Suprapubic skin (tissue), 4 donors: ENCODE measurements at regions not wholly inside any gene's neighbourhood (a gene's known extent, or its start where the extent isn't known, plus 50 kb on each side); places are given as distances from the start of the nearest gene placed in this dataset.

Experiments used
- DNase-seq, 2 donors: peaks; one replicate each; pipeline ENCODE4 v3.0.0-alpha.2; 2019; ENCODE audit warnings: low spot score in 2 of 2
- H3K27ac ChIP-seq: fragments of 200-600 bp; sonication (generic); one replicate; pipeline ENCODE4 v1.5.1; 2019
- H3K27me3 ChIP-seq: fragments of 200-600 bp; sonication (generic); one replicate; pipeline ENCODE4 v1.5.1; 2019
- H3K36me3 ChIP-seq: fragments of 200-600 bp; sonication (generic); one replicate; pipeline ENCODE4 v1.5.1; 2019
- H3K4me1 ChIP-seq: fragments of 200-600 bp; sonication (generic); one replicate; pipeline ENCODE4 v1.5.1; 2019
- H3K4me3 ChIP-seq: fragments of 200-600 bp; sonication (generic); one replicate; pipeline ENCODE4 v1.5.1; 2019; ENCODE audit warnings: mild to moderate bottlenecking
- H3K9me3 ChIP-seq: fragments of 200-600 bp; sonication (generic); one replicate; pipeline ENCODE4 v1.5.1; 2019
- CTCF ChIP-seq, 2 donors: fragments of 200-600 bp in 1 of 2; fragments of 450-650 bp in 1 of 2; sonication (generic) in 1 of 2; IDR thresholded peaks; one replicate each; pipeline ENCODE4 v1.5.1; 2016 to 2019; ENCODE audit warnings: antibody characterized with exemption in 2 of 2, mild to moderate bottlenecking in 1 of 2, moderate library complexity in 1 of 2
- EP300 ChIP-seq: sonication (generic); formaldehyde crosslinking; IDR thresholded peaks from one replicate; pipeline ENCODE4 v1.6.1; 2017; ENCODE audit warnings: antibody characterized with exemption
- POLR2A ChIP-seq, 2 donors: fragments of 450-650 bp; IDR thresholded peaks; one replicate each; pipeline ENCODE4 v1.6.1; 2017; ENCODE audit warnings: antibody characterized with exemption in 2 of 2, mild to moderate bottlenecking in 2 of 2, moderate library complexity in 2 of 2
- POLR2AphosphoS5 ChIP-seq, 3 donors: sonication (generic); formaldehyde crosslinking; IDR thresholded peaks; one replicate each; pipeline ENCODE4 v1.6.1; 2017; ENCODE audit warnings: antibody characterized with exemption in 3 of 3
- WGBS: methylation state at CpG from one replicate; pipeline ENCODE4 v1.1.5; 2018; 5-methylcytosine and 5-hydroxymethylcytosine counted together

- H3K4me3 ChIP-seq, result no peak overlapping the region
- H3K4me1 ChIP-seq, result no peaks in the 10 kb centered on the region
- DNase-seq, result no peak
- TF ChIP-seq POLR2AphosphoS5 (IDR thresholded peaks at IDR 0.05) (no peak), CTCF (IDR thresholded peaks at IDR 0.05) (no peak), POLR2A (IDR thresholded peaks at IDR 0.05) (no peak), EP300 (no peak)
- H3K36me3 ChIP-seq, result no peaks in the 10 kb centered on the region
- H3K27ac ChIP-seq, result no peak overlapping the region
- no peaks in the 10 kb centered on the region for H3K27me3 ChIP-seq
- no peaks in the 10 kb centered on the region for H3K9me3 ChIP-seq
- WGBS, result 88% methylated on average over 6 of the region's 6 CpGs
Measured at GRCh38 chr2:236704887-236705286, 135.3 kb downstream of the ACKR3 start.

- no peaks in the 10 kb centered on the region for H3K9me3 ChIP-seq
- TF ChIP-seq CTCF (IDR thresholded peaks at IDR 0.05), result no peak
- no peak for TF ChIP-seq EP300
- TF ChIP-seq POLR2AphosphoS5 (IDR thresholded peaks at IDR 0.05), result no peak
- no peak for TF ChIP-seq POLR2A (IDR thresholded peaks at IDR 0.05)
- no peak overlapping the region for H3K4me3 ChIP-seq
- H3K36me3 ChIP-seq, result no peaks in the 10 kb centered on the region
- H3K27me3 ChIP-seq, result no peaks in the 10 kb centered on the region
- H3K4me1 ChIP-seq, result no peaks in the 10 kb centered on the region
- H3K27ac ChIP-seq, result no peak overlapping the region
- DNase-seq, result no peak
- 80% methylated on average over 12 of the region's 12 CpGs for WGBS
Measured at GRCh38 chr2:236705295-236706105, 135.9 kb downstream of the ACKR3 start.

GRCh38 chr2:236706288-236706687 lies 136.7 kb downstream of the ACKR3 start:
- no peak overlapping the region for H3K4me3 ChIP-seq
- H3K27ac ChIP-seq, result no peak overlapping the region
- H3K4me1 ChIP-seq, result peaks cover 2% of the 10 kb centered on the region
- no peak for DNase-seq
- no peak for TF ChIP-seq CTCF (IDR thresholded peaks at IDR 0.05)
- TF ChIP-seq POLR2AphosphoS5 (IDR thresholded peaks at IDR 0.05), result no peak
- no peak for TF ChIP-seq EP300
- no peak for TF ChIP-seq POLR2A (IDR thresholded peaks at IDR 0.05)
- 64% methylated on average over 7 of the region's 7 CpGs for whole genome bisulfite sequencing
- no peaks in the 10 kb centered on the region for H3K27me3 ChIP-seq
- H3K36me3 ChIP-seq, result no peaks in the 10 kb centered on the region
- H3K9me3 ChIP-seq, result no peaks in the 10 kb centered on the region

GRCh38 chr2:236706803-236707202 lies 137.2 kb downstream of the ACKR3 start:
- Histone ChIP-seq H3K4me3 (no peak overlapping the region), H3K36me3 (no peaks in the 10 kb centered on the region), H3K27me3 (no peaks in the 10 kb centered on the region), H3K27ac (no peak overlapping the region), H3K4me1 (peaks cover 5% of the 10 kb centered on the region), H3K9me3 (no peaks in the 10 kb centered on the region)
- no peak for DNase-seq
- TF ChIP-seq POLR2AphosphoS5 (IDR thresholded peaks at IDR 0.05) (no peak), EP300 (no peak), CTCF (IDR thresholded peaks at IDR 0.05) (no peak), POLR2A (IDR thresholded peaks at IDR 0.05) (no peak)

GRCh38 chr2:236711440-236711839 lies 141.8 kb downstream of the ACKR3 start:
- no peak overlapping the region for H3K27ac ChIP-seq
- H3K4me1 ChIP-seq, result peaks cover 37% of the 10 kb centered on the region
- H3K9me3 ChIP-seq, result no peaks in the 10 kb centered on the region
- DNase-seq, result no peak
- WGBS, result 61% methylated on average over 2 of the region's 2 CpGs
- TF ChIP-seq POLR2AphosphoS5 (IDR thresholded peaks at IDR 0.05), result no peak
- TF ChIP-seq CTCF (IDR thresholded peaks at IDR 0.05), result no peak
- TF ChIP-seq EP300, result no peak
- TF ChIP-seq POLR2A (IDR thresholded peaks at IDR 0.05), result no peak
- H3K4me3 ChIP-seq, result no peak overlapping the region
- H3K36me3 ChIP-seq, result no peaks in the 10 kb centered on the region
- H3K27me3 ChIP-seq, result no peaks in the 10 kb centered on the region
